Testis (tissue), 2 donors: ENCODE measurements at regions not wholly inside any gene's neighbourhood (a gene's known extent, or its start where the extent isn't known, plus 50 kb on each side); places are given as distances from the start of the nearest gene placed in this dataset.

ENCODE experiments used
- DNase-seq: peaks from one replicate; pipeline ENCODE4 v3.0.0-alpha.2; 2019
- H3K27ac ChIP-seq, 2 donors: fragments of 200-600 bp; sonication (generic); one replicate each; pipeline ENCODE4 v1.5.1; 2019
- H3K27me3 ChIP-seq: fragments of 200-600 bp; sonication (generic); one replicate; pipeline ENCODE4 v1.5.1; 2019
- H3K36me3 ChIP-seq: fragments of 200-600 bp; sonication (generic); one replicate; pipeline ENCODE4 v1.5.1; 2017; ENCODE audit warnings: low read depth; ENCODE audit errors: missing control alignments
- H3K4me1 ChIP-seq: fragments of 200-600 bp; sonication (generic); one replicate; pipeline ENCODE4 v1.5.1; 2019
- H3K4me3 ChIP-seq, 2 donors: fragments of 200-600 bp; sonication (generic); one replicate each; pipeline ENCODE4 v1.5.1; 2017 to 2019
- H3K9me3 ChIP-seq: fragments of 200-600 bp; sonication (generic); one replicate; pipeline ENCODE4 v1.5.1; 2017
- CTCF ChIP-seq, 3 experiments: fragments of 450-650 bp in 2 of 3; fragments of 200-600 bp in 1 of 3; sonication (generic) in 1 of 3; IDR thresholded peaks; one replicate each; pipeline ENCODE4 v1.5.1; 2016 to 2019; ENCODE audit warnings: antibody characterized with exemption in 3 of 3, mild to moderate bottlenecking in 2 of 3, moderate library complexity in 1 of 3
- POLR2A ChIP-seq: fragments of 450-650 bp; IDR thresholded peaks from one replicate; pipeline ENCODE4 v1.6.1; 2017; ENCODE audit warnings: antibody characterized with exemption, mild to moderate bottlenecking, moderate library complexity
- WGBS, 2 donors: methylation state at CpG; one replicate each; pipeline ENCODE4 v1.1.5; 2018; 5-methylcytosine and 5-hydroxymethylcytosine counted together
- intact Hi-C: fragments of 100-400 bp; cut with DNase I; formaldehyde crosslinking; loops from one replicate; pipeline ENCODE4 v1.15.1; 2023; ENCODE audit warnings: low total_unique reads

GRCh38 chr9:13932528-13933267 lies 381.2 kb downstream of the NFIB start:
- no peaks in the 10 kb centered on the region for H3K4me1 ChIP-seq
- H3K27ac ChIP-seq = no peak overlapping the region
- intact Hi-C loops = no loop called here
- H3K36me3 ChIP-seq = no peaks in the 10 kb centered on the region
- no peaks in the 10 kb centered on the region for H3K9me3 ChIP-seq
- no peak for DNase-seq
- no peaks in the 10 kb centered on the region for H3K27me3 ChIP-seq
- TF ChIP-seq CTCF (IDR thresholded peaks at IDR 0.05) (no peak), POLR2A (no peak)
- H3K4me3 ChIP-seq = no peak overlapping the region
- 54 to 58% methylated on average over 9 of the region's 9 CpGs for WGBS, 2 donors

GRCh38 chr9:13929013-13929412 lies 384.9 kb downstream of the NFIB start:
- Histone ChIP-seq H3K36me3 (no peaks in the 10 kb centered on the region), H3K27ac (no peak overlapping the region), H3K4me1 (no peaks in the 10 kb centered on the region), H3K9me3 (no peaks in the 10 kb centered on the region), H3K27me3 (no peaks in the 10 kb centered on the region), H3K4me3 (no peak overlapping the region)
- no peak for DNase-seq
- intact Hi-C loops = no loop called here
- TF ChIP-seq CTCF (IDR thresholded peaks at IDR 0.05) (no peak), POLR2A (no peak)
- 67 to 73% methylated on average over 2 of the region's 2 CpGs for WGBS, 2 donors

- TF ChIP-seq CTCF (IDR thresholded peaks at IDR 0.05) (no peak), POLR2A (no peak)
- DNase-seq = no peak
- no peaks in the 10 kb centered on the region for H3K4me1 ChIP-seq
- H3K27me3 ChIP-seq = no peaks in the 10 kb centered on the region
- H3K36me3 ChIP-seq = no peaks in the 10 kb centered on the region
- H3K27ac ChIP-seq = no peak overlapping the region
- 95 to 98% methylated on average over 4 of the region's 4 CpGs for WGBS, 2 donors
- no peaks in the 10 kb centered on the region for H3K9me3 ChIP-seq
- intact Hi-C loops = no loop called here
- H3K4me3 ChIP-seq = no peak overlapping the region
Measured at GRCh38 chr9:13923381-13923780, 390.6 kb downstream of the NFIB start.

GRCh38 chr9:13920557-13920956 lies 393.4 kb downstream of the NFIB start:
- H3K9me3 ChIP-seq = no peaks in the 10 kb centered on the region
- TF ChIP-seq CTCF (IDR thresholded peaks at IDR 0.05) (no peak), POLR2A (no peak)
- no peaks in the 10 kb centered on the region for H3K27me3 ChIP-seq
- no peaks in the 10 kb centered on the region for H3K4me1 ChIP-seq
- H3K36me3 ChIP-seq = no peaks in the 10 kb centered on the region
- H3K27ac ChIP-seq = no peak overlapping the region
- H3K4me3 ChIP-seq = no peak overlapping the region
- DNase-seq = no peak
- intact Hi-C loops = no loop called here

- 77 to 97% methylated on average over 2 of the region's 2 CpGs for WGBS, 2 donors
- Histone ChIP-seq H3K27ac (no peak overlapping the region), H3K4me1 (no peaks in the 10 kb centered on the region), H3K36me3 (no peaks in the 10 kb centered on the region), H3K9me3 (no peaks in the 10 kb centered on the region), H3K27me3 (no peaks in the 10 kb centered on the region), H3K4me3 (no peak overlapping the region)
- intact Hi-C loops = no loop called here
- no peak for DNase-seq
- TF ChIP-seq CTCF (IDR thresholded peaks at IDR 0.05) (no peak), POLR2A (no peak)
Measured at GRCh38 chr9:13919401-13919800, 394.5 kb downstream of the NFIB start.
